H9 (cell line): ENCODE measurements at regions not wholly inside any gene's neighbourhood (a gene's known extent, or its start where the extent isn't known, plus 50 kb on each side); places are given as distances from the start of the nearest gene placed in this dataset.

Experiments used
- DNase-seq: peaks from one replicate; pipeline ENCODE4 v3.0.0-alpha.2; 2017
- H2AFZ ChIP-seq: one replicate; pipeline ENCODE4 v1.6.1; 2013; ENCODE audit warnings: mild to moderate bottlenecking, low read length, control low read depth, moderate library complexity
- H2AK5ac ChIP-seq: 2 replicates; pipeline ENCODE4 v1.6.1; 2013; ENCODE audit warnings: low read length, control low read depth, mixed read lengths; ENCODE audit not compliant: insufficient read length
- H2BK120ac ChIP-seq: one replicate; pipeline ENCODE4 v1.6.1; 2013; ENCODE audit warnings: low read depth, mild to moderate bottlenecking, low read length, control low read depth, inconsistent platforms; ENCODE audit not compliant: poor library complexity, severe bottlenecking
- H2BK12ac ChIP-seq: 2 replicates; pipeline ENCODE4 v1.6.1; 2013; ENCODE audit warnings: low read length, control low read depth, mixed read lengths, low read depth; ENCODE audit not compliant: insufficient read length
- H2BK15ac ChIP-seq: 2 replicates; pipeline ENCODE4 v1.6.1; 2013; ENCODE audit warnings: low read depth, low read length, control low read depth
- H2BK20ac ChIP-seq: one replicate; pipeline ENCODE4 v1.6.1; 2013; ENCODE audit warnings: low read depth, mild to moderate bottlenecking, low read length, control low read depth, inconsistent platforms; ENCODE audit not compliant: poor library complexity, severe bottlenecking
- H2BK5ac ChIP-seq: 2 replicates; pipeline ENCODE4 v1.6.1; 2013; ENCODE audit warnings: low read length, control low read depth, mixed read lengths; ENCODE audit not compliant: insufficient read length
- H3K14ac ChIP-seq: 2 replicates; pipeline ENCODE4 v1.6.1; 2013; ENCODE audit warnings: low read length, control low read depth; ENCODE audit not compliant: insufficient read depth
- H3K18ac ChIP-seq: 2 replicates; pipeline ENCODE4 v1.6.1; 2013; ENCODE audit warnings: low read depth, mild to moderate bottlenecking, mixed read lengths, low read length, control low read depth; ENCODE audit not compliant: insufficient read length
- H3K23ac ChIP-seq: 2 replicates; pipeline ENCODE4 v1.6.1; 2013; ENCODE audit warnings: low read length, control low read depth, mixed read lengths, low read depth; ENCODE audit not compliant: insufficient read length
- H3K23me2 ChIP-seq: 2 replicates; pipeline ENCODE4 v1.6.1; 2013; ENCODE audit warnings: low read depth, mild to moderate bottlenecking, mixed read lengths, low read length, control low read depth; ENCODE audit not compliant: insufficient read length, poor library complexity, severe bottlenecking
- H3K27ac ChIP-seq: 2 replicates; pipeline ENCODE4 v1.5.1; 2013; ENCODE audit warnings: low read length, control low read depth, mixed read lengths, low read depth; ENCODE audit not compliant: insufficient read length
- H3K27me3 ChIP-seq: 2 replicates; pipeline ENCODE4 v1.6.1; 2013; ENCODE audit warnings: low read length, control low read depth, inconsistent platforms; ENCODE audit not compliant: insufficient read depth
- H3K4ac ChIP-seq: 2 replicates; pipeline ENCODE4 v1.6.1; 2013; ENCODE audit warnings: low read depth, mild to moderate bottlenecking, control low read depth, inconsistent platforms, low read length, moderate library complexity
- H3K4me1 ChIP-seq: 2 replicates; pipeline ENCODE4 v1.6.1; 2013; ENCODE audit warnings: low read length, control low read depth, inconsistent platforms; ENCODE audit not compliant: insufficient read depth
- H3K4me2 ChIP-seq: 2 replicates; pipeline ENCODE4 v1.6.1; 2013; ENCODE audit warnings: low read length, control low read depth, mixed read lengths; ENCODE audit not compliant: insufficient read length, insufficient read depth
- H3K56ac ChIP-seq: 2 replicates; pipeline ENCODE4 v1.6.1; 2013; ENCODE audit warnings: low read depth, mild to moderate bottlenecking, mixed read lengths, low read length, control low read depth; ENCODE audit not compliant: insufficient read length
- H3K79me1 ChIP-seq: 2 replicates; pipeline ENCODE4 v1.6.1; 2013; ENCODE audit warnings: low read depth, mild to moderate bottlenecking, moderate library complexity, low read length, control low read depth, inconsistent platforms; ENCODE audit not compliant: insufficient read depth, poor library complexity, severe bottlenecking
- H3K79me2 ChIP-seq: 2 replicates; pipeline ENCODE4 v1.6.1; 2013; ENCODE audit warnings: low read length, control low read depth, inconsistent platforms; ENCODE audit not compliant: insufficient read depth
- H3K9ac ChIP-seq: 2 replicates; pipeline ENCODE4 v1.6.1; 2013; ENCODE audit warnings: low read length, control low read depth, mixed read lengths; ENCODE audit not compliant: insufficient read length; ENCODE audit errors: extremely low read depth
- H3K9me3 ChIP-seq: one replicate; pipeline ENCODE4 v1.6.1; 2013; ENCODE audit warnings: low read depth, low read length, inconsistent platforms; ENCODE audit not compliant: control insufficient read depth
- H3T11ph ChIP-seq: one replicate; pipeline ENCODE4 v1.6.1; 2013; ENCODE audit warnings: mild to moderate bottlenecking, low read length, control low read depth, inconsistent platforms
- H4K20me1 ChIP-seq: one replicate; pipeline ENCODE4 v1.6.1; 2013; ENCODE audit not compliant: control insufficient read depth, insufficient read length, insufficient read depth
- H4K5ac ChIP-seq: 2 replicates; pipeline ENCODE4 v1.6.1; 2013; ENCODE audit warnings: low read depth, mild to moderate bottlenecking, mixed read lengths, low read length, control low read depth; ENCODE audit not compliant: insufficient read length
- H4K8ac ChIP-seq: replicated peaks from 2 replicates; pipeline ENCODE4 v1.6.1; 2013; ENCODE audit warnings: low read length, control low read depth, mixed read lengths, low read depth; ENCODE audit not compliant: insufficient read length
- H4K91ac ChIP-seq: 2 replicates; pipeline ENCODE4 v1.6.1; 2013; ENCODE audit warnings: low read depth, mild to moderate bottlenecking, moderate library complexity, mixed read lengths, low read length, control low read depth; ENCODE audit not compliant: insufficient read length
- H3K27ac Mint-ChIP-seq, 3 experiments: 2 replicates in 2 of 3; 3 replicates in 1 of 3; pipeline ENCODE4 v1.8.0; 2020 to 2021; ENCODE audit warnings: mixed read lengths in 3 of 3, mild to moderate bottlenecking in 1 of 3, moderate library complexity in 1 of 3
- H3K27me3 Mint-ChIP-seq: 2 replicates; pipeline ENCODE4 v1.8.0; 2021; ENCODE audit warnings: low read depth, mild to moderate bottlenecking, moderate library complexity, mixed read lengths
- H3K36me3 Mint-ChIP-seq, 3 experiments: 2 replicates in 2 of 3; 3 replicates in 1 of 3; pipeline ENCODE4 v1.8.0; 2020 to 2021; ENCODE audit warnings: low read depth in 3 of 3, mixed read lengths in 3 of 3; ENCODE audit not compliant: insufficient read depth in 1 of 3
- H3K4me1 Mint-ChIP-seq, 2 experiments: 2 replicates each; pipeline ENCODE4 v1.8.0; 2020; ENCODE audit warnings: mixed read lengths in 2 of 2
- H3K4me3 Mint-ChIP-seq, 2 experiments: 2 replicates in 1 of 2; 3 replicates in 1 of 2; pipeline ENCODE4 v1.8.0; 2020 to 2021; ENCODE audit warnings: mild to moderate bottlenecking in 2 of 2, mixed read lengths in 2 of 2, moderate library complexity in 1 of 2
- H3K9me3 Mint-ChIP-seq, 2 experiments: 2 replicates in 1 of 2; 3 replicates in 1 of 2; pipeline ENCODE4 v1.8.0; 2020; ENCODE audit warnings: mild to moderate bottlenecking in 2 of 2, mixed read lengths in 2 of 2, moderate library complexity in 1 of 2
- CTCF ChIP-seq: fragments of 200-600 bp; sonication (generic); conservative IDR thresholded peaks from 3 replicates; pipeline ENCODE4 v1.8.0; 2021; ENCODE audit warnings: antibody characterized with exemption, mild to moderate bottlenecking
- WGBS: extraction: QIAGEN DNeasy Blood & Tissue Kit; methylation state at CpG from one replicate; pipeline ENCODE4 v1.1.7; 2013; ENCODE audit warnings: missing lambda C conversion rate, low lambda C conversion rate, mixed read lengths; ENCODE audit not compliant: insufficient read length; ENCODE audit errors: extremely low coverage; 5-methylcytosine and 5-hydroxymethylcytosine counted together

GRCh38 chr10:10911035-10911434 lies 106.6 kb upstream of the CELF2 start:
- no peak overlapping the region for H2AK5ac ChIP-seq
- H3K4me1 Mint-ChIP-seq, result peaks cover 10 to 16% of the 10 kb centered on the region in 2 experiments
- no peaks in the 10 kb centered on the region for H3K27me3 Mint-ChIP-seq
- H4K20me1 ChIP-seq, result no peaks in the 10 kb centered on the region
- no peak overlapping the region for H2BK5ac ChIP-seq
- H3K4ac ChIP-seq, result no peak overlapping the region
- no peak for DNase-seq
- H3K56ac ChIP-seq, result no peak overlapping the region
- H3K18ac ChIP-seq, result no peak overlapping the region
- no peak overlapping the region for H3K14ac ChIP-seq
- H3K9me3 ChIP-seq, result no peaks in the 10 kb centered on the region
- H3K9ac ChIP-seq, result no peak overlapping the region
- no peaks in the 10 kb centered on the region for H3K36me3 Mint-ChIP-seq
- H3K4me3 Mint-ChIP-seq, result no peak overlapping the region
- no peak overlapping the region for H3K27ac ChIP-seq
- H4K91ac ChIP-seq, result no peak overlapping the region
- no peak overlapping the region for H2BK120ac ChIP-seq
- H2BK12ac ChIP-seq, result no peak overlapping the region
- H3T11ph ChIP-seq, result no peak overlapping the region
- 0 out of 7 replicates have a peak overlapping the region, but pooled peaks of 1 of the 3 experiments have one; percentile 58 for H3K27ac Mint-ChIP-seq
- no peak overlapping the region for H4K8ac ChIP-seq
- no peaks in the 10 kb centered on the region; a peak in 1 of 5 replicates for H3K9me3 Mint-ChIP-seq
- no peak overlapping the region for H2BK15ac ChIP-seq
- H4K5ac ChIP-seq, result no peak overlapping the region
- H3K27me3 ChIP-seq, result no peaks in the 10 kb centered on the region
- H3K23ac ChIP-seq, result no peak overlapping the region
- no peak overlapping the region for H3K4me2 ChIP-seq
- no peaks in the 10 kb centered on the region; the same call in 1 of the 2 replicates for H3K4me1 ChIP-seq
- no peaks in the 10 kb centered on the region for H3K79me1 ChIP-seq
- TF ChIP-seq CTCF, result no peak
- no peaks in the 10 kb centered on the region for H3K79me2 ChIP-seq
- no peaks in the 10 kb centered on the region for H3K23me2 ChIP-seq
- H2BK20ac ChIP-seq, result no peak overlapping the region
- no CpG with 5 or more reads among the region's 5 CpGs for WGBS
- no peak overlapping the region for H2AFZ ChIP-seq
